Activated CD4-positive, alpha-beta memory T cell treated with anti-CD3 and anti-CD28 coated beads, Interleukin-2, amount 10 ng/mL, durations not matched to agents 7 days and 5 days (primary cell): ENCODE measurements at regions not wholly inside any gene's neighbourhood (a gene's known extent, or its start where the extent isn't known, plus 50 kb on each side); places are given as distances from the start of the nearest gene placed in this dataset.
A peak's percentile ranks its signal among the peaks of the same experiment; 100 is the strongest.

ENCODE experiments used
- CTCF ChIA-PET: fragments of 350-600 bp; sonication (Branson Sonifier 250); formaldehyde crosslinking; loops from one replicate; lab custom pipeline; 2021; ENCODE audit warnings: antibody characterized with exemption, inconsistent platforms; lab: Charles Lee
- POLR2A ChIA-PET: fragments of 350-600 bp; sonication (Branson Sonifier 250); formaldehyde crosslinking; loops from one replicate; lab custom pipeline; 2021; ENCODE audit warnings: antibody characterized with exemption; lab: Charles Lee
- DNase-seq: peaks from one replicate; pipeline ENCODE4 v3.0.0-alpha.2; 2020
- H3K27ac Mint-ChIP-seq: one replicate; pipeline ENCODE4 v1.8.0; 2021; ENCODE audit warnings: mild to moderate bottlenecking, mixed read lengths
- H3K27me3 Mint-ChIP-seq: one replicate; pipeline ENCODE4 v1.8.0; 2021; ENCODE audit warnings: mixed read lengths
- H3K36me3 Mint-ChIP-seq: one replicate; pipeline ENCODE4 v1.8.0; 2021; ENCODE audit warnings: low read depth, mixed read lengths
- H3K4me1 Mint-ChIP-seq: one replicate; pipeline ENCODE4 v1.8.0; 2021; ENCODE audit warnings: mixed read lengths
- H3K4me3 Mint-ChIP-seq: one replicate; pipeline ENCODE4 v1.8.0; 2021; ENCODE audit warnings: mild to moderate bottlenecking, mixed read lengths
- H3K9me3 Mint-ChIP-seq: one replicate; pipeline ENCODE4 v1.8.0; 2021; ENCODE audit warnings: mixed read lengths

- H3K36me3 Mint-ChIP-seq = no peaks in the 10 kb centered on the region
- peaks cover 4% of the 10 kb centered on the region for H3K27me3 Mint-ChIP-seq
- ChIA-PET POLR2A (no interaction called here), CTCF (no interaction called here)
- H3K27ac Mint-ChIP-seq = no peak overlapping the region
- no peaks in the 10 kb centered on the region for H3K4me1 Mint-ChIP-seq
- H3K4me3 Mint-ChIP-seq = no peak overlapping the region
- no peak for DNase-seq
- no peaks in the 10 kb centered on the region for H3K9me3 Mint-ChIP-seq
Measured at GRCh38 chr15:62619526-62619925, 423.0 kb upstream of the TPM1 start.

DNA sequence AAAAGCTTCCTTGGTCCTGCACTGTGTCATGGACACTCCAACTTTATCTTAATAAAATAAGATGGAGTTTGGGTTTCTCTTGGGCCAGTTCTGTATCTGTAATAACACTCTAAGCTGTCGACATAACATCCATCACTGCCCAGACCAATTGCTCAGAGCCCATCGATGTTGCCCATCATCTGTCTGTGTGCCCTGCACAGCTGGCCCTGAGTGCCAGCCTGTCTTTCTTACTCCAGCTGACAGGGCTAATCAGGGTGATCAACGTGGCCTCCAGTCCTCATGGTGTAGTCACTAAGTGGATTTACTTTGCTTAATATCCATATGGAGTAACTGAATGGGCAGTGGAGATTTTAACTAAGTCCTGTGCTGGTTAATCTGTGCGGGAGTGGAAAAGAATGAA lies 419.8 kb upstream of the TPM1 start:
- DNase-seq = no peak

GRCh38 chr15:62624547-62625378 lies 417.8 kb upstream of the TPM1 start:
- peak; percentile 17 for DNase-seq
- Mint-ChIP-seq H3K4me1 (peaks cover 7% of the 10 kb centered on the region), H3K4me3 (peak overlapping the region; percentile 60), H3K27me3 (peaks cover 4% of the 10 kb centered on the region), H3K9me3 (no peaks in the 10 kb centered on the region), H3K27ac (peak overlapping the region; percentile 12), H3K36me3 (no peaks in the 10 kb centered on the region)
- POLR2A ChIA-PET = no interaction called here
- CTCF ChIA-PET = no interaction called here

More for the DNA sequence above, 419.8 kb upstream of the TPM1 start:
- Mint-ChIP-seq H3K4me3 (no peak overlapping the region), H3K27ac (no peak overlapping the region), H3K9me3 (no peaks in the 10 kb centered on the region), H3K4me1 (peaks cover 7% of the 10 kb centered on the region), H3K36me3 (no peaks in the 10 kb centered on the region), H3K27me3 (no peaks in the 10 kb centered on the region)
- POLR2A ChIA-PET = no interaction called here
- CTCF ChIA-PET = no interaction called here

DNA sequence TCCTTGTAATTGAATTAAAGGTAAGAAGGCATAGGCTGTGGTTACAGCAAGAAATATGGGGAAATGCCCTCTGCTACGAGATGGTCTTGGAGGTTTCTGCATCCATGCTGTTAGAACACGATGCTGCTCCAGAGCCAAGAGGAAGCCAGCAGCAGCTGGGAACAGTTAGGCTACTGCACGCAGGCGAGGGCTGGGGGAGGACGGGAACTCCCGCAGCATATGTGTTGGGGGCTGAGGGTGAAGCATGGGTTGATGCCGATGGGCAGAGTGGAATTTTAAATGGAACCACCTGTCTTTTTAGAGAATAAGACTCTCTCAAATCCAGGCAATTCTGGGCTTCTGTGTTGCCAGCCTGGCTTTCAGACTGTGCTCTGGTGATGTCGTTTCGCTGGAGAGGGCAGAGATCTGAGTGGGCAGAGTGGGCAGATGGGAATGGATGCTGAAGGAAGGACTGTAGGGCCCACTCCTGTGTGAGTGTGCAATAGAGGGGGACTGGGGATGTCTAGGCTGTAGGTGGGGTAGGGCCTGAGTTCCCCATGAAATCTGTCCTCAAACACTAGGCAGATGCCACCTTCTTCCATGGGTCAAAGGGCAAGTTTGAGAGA lies 417.0 kb upstream of the TPM1 start:
- H3K36me3 Mint-ChIP-seq = no peaks in the 10 kb centered on the region
- no peaks in the 10 kb centered on the region for H3K9me3 Mint-ChIP-seq
- H3K4me1 Mint-ChIP-seq = peaks cover 7% of the 10 kb centered on the region
- H3K27ac Mint-ChIP-seq = no peak overlapping the region
- ChIA-PET CTCF (no interaction called here), POLR2A (no interaction called here)
- H3K4me3 Mint-ChIP-seq = no peak overlapping the region
- H3K27me3 Mint-ChIP-seq = peaks cover 7% of the 10 kb centered on the region
- DNase-seq = no peak

- Mint-ChIP-seq H3K27me3 (peaks cover 7% of the 10 kb centered on the region), H3K27ac (no peak overlapping the region)
- POLR2A ChIA-PET = no interaction called here
Measured at GRCh38 chr15:62626903-62627302, 415.6 kb upstream of the TPM1 start.

GRCh38 chr15:62631076-62631724 lies 411.3 kb upstream of the TPM1 start:
- CTCF ChIA-PET = no interaction called here
- POLR2A ChIA-PET = no interaction called here
- peaks cover 7% of the 10 kb centered on the region for H3K27me3 Mint-ChIP-seq
- H3K27ac Mint-ChIP-seq = no peak overlapping the region
- no peaks in the 10 kb centered on the region for H3K4me1 Mint-ChIP-seq
- H3K9me3 Mint-ChIP-seq = no peaks in the 10 kb centered on the region
- no peaks in the 10 kb centered on the region for H3K36me3 Mint-ChIP-seq
- no peak for DNase-seq
- no peak overlapping the region for H3K4me3 Mint-ChIP-seq

More at GRCh38 chr15:62626903-62627302, 415.6 kb upstream of the TPM1 start:
- DNase-seq = no peak
- Mint-ChIP-seq H3K4me3 (no peak overlapping the region), H3K4me1 (peaks cover 7% of the 10 kb centered on the region), H3K36me3 (no peaks in the 10 kb centered on the region), H3K9me3 (no peaks in the 10 kb centered on the region)
- CTCF ChIA-PET = no interaction called here

- no peak for DNase-seq
- ChIA-PET POLR2A (no interaction called here), CTCF (no interaction called here)
- Mint-ChIP-seq H3K27ac (no peak overlapping the region), H3K4me1 (peaks cover 5% of the 10 kb centered on the region), H3K4me3 (no peak overlapping the region), H3K27me3 (peaks cover 7% of the 10 kb centered on the region), H3K9me3 (no peaks in the 10 kb centered on the region), H3K36me3 (no peaks in the 10 kb centered on the region)
Measured at GRCh38 chr15:62636823-62637573, 405.5 kb upstream of the TPM1 start.

GRCh38 chr15:62637574-62637897 lies 405.0 kb upstream of the TPM1 start:
- no peak overlapping the region for H3K4me3 Mint-ChIP-seq
- H3K4me1 Mint-ChIP-seq = peaks cover 6% of the 10 kb centered on the region
- no peak for DNase-seq
- ChIA-PET POLR2A (no interaction called here), CTCF (no interaction called here)
- H3K27ac Mint-ChIP-seq = no peak overlapping the region
- peaks cover 7% of the 10 kb centered on the region for H3K27me3 Mint-ChIP-seq
- H3K36me3 Mint-ChIP-seq = no peaks in the 10 kb centered on the region
- no peaks in the 10 kb centered on the region for H3K9me3 Mint-ChIP-seq

- Mint-ChIP-seq H3K4me1 (peaks cover 6% of the 10 kb centered on the region), H3K36me3 (no peaks in the 10 kb centered on the region), H3K27me3 (peaks cover 7% of the 10 kb centered on the region), H3K4me3 (no peak overlapping the region), H3K9me3 (no peaks in the 10 kb centered on the region), H3K27ac (no peak overlapping the region)
- CTCF ChIA-PET = no interaction called here
- POLR2A ChIA-PET = no interaction called here
- no peak for DNase-seq
Measured at GRCh38 chr15:62637950-62638619, 404.5 kb upstream of the TPM1 start.

DNA sequence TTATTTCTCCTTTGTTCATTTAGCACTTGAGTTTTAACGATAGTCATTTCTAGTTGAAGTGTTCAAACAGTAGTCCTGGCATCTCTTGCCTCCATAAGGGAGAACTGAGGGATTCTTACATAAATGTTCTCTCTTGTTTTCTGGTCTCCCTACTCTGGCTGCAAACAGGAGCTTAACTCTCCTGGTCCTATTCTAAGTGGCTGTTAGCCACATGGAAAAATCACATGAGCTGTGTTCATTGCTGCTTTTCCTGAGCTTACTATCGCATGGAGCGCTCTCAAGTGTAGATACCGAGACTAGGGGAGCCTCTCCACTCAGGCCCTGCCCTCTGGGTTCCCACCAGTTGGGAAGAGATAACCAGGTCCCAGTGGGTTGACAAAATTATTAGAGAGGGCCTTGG lies 403.1 kb upstream of the TPM1 start:
- Mint-ChIP-seq H3K27me3 (peaks cover 10% of the 10 kb centered on the region), H3K4me1 (peaks cover 6% of the 10 kb centered on the region), H3K27ac (no peak overlapping the region), H3K9me3 (no peaks in the 10 kb centered on the region), H3K4me3 (no peak overlapping the region), H3K36me3 (no peaks in the 10 kb centered on the region)
- no peak for DNase-seq
- ChIA-PET CTCF (no interaction called here), POLR2A (no interaction called here)

DNA sequence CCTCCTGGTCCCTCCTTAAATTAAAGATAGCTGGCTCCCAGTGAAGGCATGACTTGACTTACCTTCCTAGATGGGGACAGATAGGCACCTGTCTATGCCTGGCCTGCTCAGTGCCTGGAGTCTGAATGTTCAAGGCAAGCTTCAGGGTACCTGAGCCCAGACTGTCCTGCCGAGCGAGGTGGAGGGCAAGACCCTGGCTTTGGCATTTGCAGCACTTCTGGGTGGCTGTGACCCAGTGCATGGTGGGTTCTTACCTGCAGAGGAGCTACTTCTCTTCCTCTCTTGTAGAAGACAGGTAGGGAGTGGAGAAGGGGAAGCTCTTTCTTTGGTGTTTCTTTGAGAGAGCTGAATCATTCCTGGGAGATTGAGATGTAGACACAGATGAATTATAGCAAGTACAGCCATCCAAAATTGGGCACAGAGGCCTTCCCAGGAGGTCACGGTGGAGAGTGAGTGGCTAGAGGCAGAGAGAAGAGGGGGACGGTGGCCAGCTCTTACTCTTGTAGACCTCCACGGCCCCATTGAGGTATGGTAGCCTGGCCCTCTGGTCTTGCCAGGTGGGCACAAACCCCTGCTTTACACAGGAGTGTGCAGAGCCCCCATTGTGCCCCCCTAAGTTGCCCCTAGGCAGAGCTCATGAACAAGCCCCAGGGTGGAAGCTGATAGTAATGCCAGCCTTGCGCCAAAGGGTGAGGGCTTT lies 402.5 kb upstream of the TPM1 start:
- POLR2A ChIA-PET = no interaction called here
- Mint-ChIP-seq H3K27ac (no peak overlapping the region), H3K4me1 (peaks cover 6% of the 10 kb centered on the region), H3K27me3 (peaks cover 10% of the 10 kb centered on the region), H3K9me3 (no peaks in the 10 kb centered on the region), H3K4me3 (no peak overlapping the region), H3K36me3 (no peaks in the 10 kb centered on the region)
- CTCF ChIA-PET = no interaction called here
- DNase-seq = no peak

GRCh38 chr15:62641825-62642224 lies 400.7 kb upstream of the TPM1 start:
- Mint-ChIP-seq H3K27me3 (peaks cover 10% of the 10 kb centered on the region), H3K4me3 (no peak overlapping the region), H3K36me3 (no peaks in the 10 kb centered on the region), H3K9me3 (no peaks in the 10 kb centered on the region), H3K4me1 (peaks cover 6% of the 10 kb centered on the region), H3K27ac (no peak overlapping the region)
- ChIA-PET CTCF (interaction anchor here (0.7 kb wide), 1 partner anchor 728 kb away, joined by 3 read pairs; no protein-coding TSS in a partner anchor), POLR2A (no interaction called here)
- DNase-seq = no peak
